HEK293T (cell line): ENCODE measurements at regions not wholly inside any gene's neighbourhood (a gene's known extent, or its start where the extent isn't known, plus 50 kb on each side); places are given as distances from the start of the nearest gene placed in this dataset.

ENCODE experiments used
- BHLHE40 ChIP-seq: fragments of 450-650 bp; IDR thresholded peaks from 2 replicates; pipeline ENCODE4 v1.6.1; 2016; ENCODE audit warnings: mild to moderate bottlenecking, moderate library complexity, borderline replicate concordance
- FOXK2 ChIP-seq: fragments of 450-650 bp; IDR thresholded peaks from 2 replicates; pipeline ENCODE4 v1.6.1; 2016; ENCODE audit warnings: mild to moderate bottlenecking
- HDGF ChIP-seq: fragments of 450-650 bp; IDR thresholded peaks from 2 replicates; pipeline ENCODE4 v1.6.1; 2017; ENCODE audit warnings: antibody characterized with exemption, borderline replicate concordance
- NFRKB ChIP-seq: fragments of 450-650 bp; IDR thresholded peaks from 2 replicates; pipeline ENCODE4 v1.6.1; 2016; ENCODE audit warnings: mild to moderate bottlenecking, moderate library complexity
- SUZ12 ChIP-seq: fragments of 450-650 bp; IDR thresholded peaks from 2 replicates; pipeline ENCODE4 v1.6.1; 2016; ENCODE audit warnings: mild to moderate bottlenecking

DNA sequence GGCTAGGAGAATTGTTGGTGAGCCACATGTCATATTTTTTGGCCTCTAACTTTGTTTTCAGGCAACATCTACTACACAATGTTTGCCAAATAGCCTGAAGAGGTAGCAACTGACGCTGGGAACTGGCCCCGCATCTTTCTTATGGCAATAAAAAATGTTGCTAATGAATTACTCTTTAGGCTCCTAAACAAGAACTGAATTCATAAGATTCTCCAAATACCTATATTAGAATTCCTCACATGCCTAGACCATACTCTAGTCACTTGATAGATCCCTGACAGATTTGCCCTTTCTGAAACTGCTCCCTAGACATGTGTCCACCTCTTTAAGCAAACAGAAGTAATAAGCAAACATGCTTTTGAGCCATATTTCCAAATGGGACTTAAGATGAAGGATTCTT, 209.0 kb upstream of the ATXN7L3B start:
- no peak for TF ChIP-seq SUZ12
- no peak for TF ChIP-seq NFRKB
- TF ChIP-seq FOXK2, result no peak
- TF ChIP-seq HDGF, result no peak
- TF ChIP-seq BHLHE40, result no peak
